GM23248 (cell line): ENCODE measurements at regions not wholly inside any gene's neighbourhood (a gene's known extent, or its start where the extent isn't known, plus 50 kb on each side); places are given as distances from the start of the nearest gene placed in this dataset.

Experiments
- DNase-seq: peaks from one replicate; pipeline ENCODE4 v3.0.0-alpha.2; 2015
- H2AFZ ChIP-seq: fragments of 200-600 bp; sonication (generic); 2 replicates; pipeline ENCODE4 v1.6.1; 2016; ENCODE audit warnings: antibody characterized with exemption
- H3F3A ChIP-seq: fragments of 200-600 bp; sonication (generic); 2 replicates; pipeline ENCODE4 v1.6.1; 2016; ENCODE audit warnings: mild to moderate bottlenecking, antibody characterized with exemption, mixed run types; ENCODE audit not compliant: insufficient read depth
- H3K27ac ChIP-seq: fragments of 200-600 bp; sonication (generic); 2 replicates; pipeline ENCODE4 v1.5.1; 2016; ENCODE audit warnings: mild to moderate bottlenecking
- H3K27me3 ChIP-seq: fragments of 200-600 bp; sonication (generic); replicated peaks from 2 replicates; pipeline ENCODE4 v1.6.1; 2016; ENCODE audit warnings: mild to moderate bottlenecking; ENCODE audit not compliant: insufficient read depth
- H3K36me3 ChIP-seq: fragments of 200-600 bp; sonication (generic); 2 replicates; pipeline ENCODE4 v1.6.1; 2016; ENCODE audit warnings: low read depth, mild to moderate bottlenecking
- H3K4me1 ChIP-seq: fragments of 200-600 bp; sonication (generic); 2 replicates; pipeline ENCODE4 v1.6.1; 2016; ENCODE audit warnings: mild to moderate bottlenecking; ENCODE audit not compliant: insufficient read depth
- H3K4me2 ChIP-seq: fragments of 200-600 bp; sonication (generic); one replicate; pipeline ENCODE4 v1.6.1; 2016; ENCODE audit warnings: mild to moderate bottlenecking; ENCODE audit not compliant: unreplicated experiment
- H3K4me3 ChIP-seq: fragments of 200-600 bp; sonication (generic); 2 replicates; pipeline ENCODE4 v1.5.1; 2016; ENCODE audit warnings: mild to moderate bottlenecking
- H3K79me2 ChIP-seq: fragments of 200-600 bp; sonication (generic); 2 replicates; pipeline ENCODE4 v1.6.1; 2016; ENCODE audit warnings: mild to moderate bottlenecking; ENCODE audit not compliant: insufficient read depth
- H3K9ac ChIP-seq: fragments of 200-600 bp; sonication (generic); 2 replicates; pipeline ENCODE4 v1.6.1; 2016; ENCODE audit warnings: mild to moderate bottlenecking
- H3K9me2 ChIP-seq: fragments of 200-600 bp; sonication (generic); 2 replicates; pipeline ENCODE4 v1.6.1; 2016; ENCODE audit warnings: mixed run types, mild to moderate bottlenecking, moderate library complexity; ENCODE audit not compliant: insufficient read depth
- H3K9me3 ChIP-seq: fragments of 200-600 bp; sonication (generic); one replicate; pipeline ENCODE4 v1.6.1; 2017; ENCODE audit warnings: low read depth
- H4K20me1 ChIP-seq: fragments of 200-600 bp; sonication (generic); 2 replicates; pipeline ENCODE4 v1.6.0; 2016; ENCODE audit not compliant: insufficient read depth
- EZH2 ChIP-seq: fragments of 200-600 bp; sonication (generic); IDR thresholded peaks from 2 replicates; pipeline ENCODE4 v1.6.1; 2018; ENCODE audit warnings: antibody characterized with exemption, mild to moderate bottlenecking; ENCODE audit not compliant: insufficient read depth, poor library complexity, severe bottlenecking
- EZH2phosphoT487 ChIP-seq: fragments of 200-600 bp; sonication (generic); IDR thresholded peaks from 2 replicates; pipeline ENCODE4 v1.6.1; 2018; ENCODE audit warnings: antibody characterized with exemption, moderate library complexity, mild to moderate bottlenecking, low read depth; ENCODE audit not compliant: insufficient read depth
- WGBS, 2 experiments: methylation state at CpG; one replicate each; pipeline ENCODE4 v1.1.6; 2015 to 2017; ENCODE audit warnings: low lambda C conversion rate in 2 of 2, low coverage in 1 of 2; ENCODE audit errors: missing lambda C conversion rate in 2 of 2; 5-methylcytosine and 5-hydroxymethylcytosine counted together
- in situ Hi-C: fragments of 300-500 bp; cut with MboI; formaldehyde crosslinking; loops from 2 replicates; pipeline ENCODE4 v1.15.0; 2020

DNA sequence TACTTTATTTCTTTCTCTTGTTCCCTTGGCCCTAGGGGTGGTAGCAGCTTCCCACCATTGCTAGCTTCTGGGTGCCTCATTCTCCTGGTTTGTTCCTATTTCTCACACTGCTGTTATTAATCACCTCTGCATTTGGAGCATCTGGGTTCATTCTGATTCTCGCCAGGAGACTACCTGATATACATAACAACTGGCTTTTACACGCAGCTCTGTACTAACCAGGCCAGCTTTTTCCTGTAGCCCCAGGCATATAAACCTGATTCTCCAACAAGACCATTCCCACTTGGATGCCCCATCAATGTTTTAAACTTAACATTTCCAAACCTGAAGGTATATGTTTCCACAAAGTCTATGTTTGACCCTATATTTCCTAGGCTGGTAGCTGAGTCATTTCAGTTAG, 403.9 kb upstream of the DCC start:
- Histone ChIP-seq H3K9me3 (no peaks in the 10 kb centered on the region), H3K36me3 (no peaks in the 10 kb centered on the region), H3K9me2 (no peaks in the 10 kb centered on the region), H3K27me3 (no peaks in the 10 kb centered on the region), H4K20me1 (no peaks in the 10 kb centered on the region), H3K27ac (no peak overlapping the region), H3K4me1 (no peaks in the 10 kb centered on the region), H3K9ac (no peak overlapping the region), H3K79me2 (no peaks in the 10 kb centered on the region), H3K4me3 (no peak overlapping the region), H3K4me2 (no peak overlapping the region), H3F3A (no peaks in the 10 kb centered on the region), H2AFZ (no peak overlapping the region)
- WGBS, 2 experiments = 26 to 32% methylated on average over 2 of the region's 2 CpGs
- in situ Hi-C loops = no loop called here
- no peak for TF ChIP-seq EZH2
- TF ChIP-seq EZH2phosphoT487 = no peak
- DNase-seq = no peak

DNA sequence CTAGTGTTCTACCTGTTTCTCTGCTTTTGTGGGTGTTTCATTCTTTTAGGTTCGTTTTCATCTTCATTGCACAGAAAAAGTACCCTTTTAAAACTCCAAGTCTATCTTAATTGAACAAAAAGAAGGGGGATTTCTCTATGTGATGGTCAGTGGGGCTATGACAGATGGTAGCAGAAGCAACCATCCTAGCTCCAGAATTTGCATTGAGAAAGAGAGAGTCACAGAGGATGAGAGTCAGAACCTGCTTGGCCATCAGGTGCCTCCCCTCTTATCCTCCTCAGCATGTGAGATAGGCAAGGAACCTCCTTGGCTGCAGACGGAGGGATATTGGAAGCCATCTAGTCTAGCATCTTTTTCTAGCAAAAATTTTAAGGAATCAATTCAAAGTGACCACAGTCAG, 398.0 kb upstream of the DCC start:
- no peaks in the 10 kb centered on the region for H3F3A ChIP-seq
- no peaks in the 10 kb centered on the region for H4K20me1 ChIP-seq
- no peak overlapping the region for H3K27ac ChIP-seq
- no peak for DNase-seq
- H3K9ac ChIP-seq = no peak overlapping the region
- H3K4me2 ChIP-seq = no peak overlapping the region
- no peak overlapping the region for H3K4me3 ChIP-seq
- H3K4me1 ChIP-seq = no peaks in the 10 kb centered on the region
- in situ Hi-C loops = no loop called here
- no peaks in the 10 kb centered on the region for H3K9me2 ChIP-seq
- TF ChIP-seq EZH2 = no peak
- no peak for TF ChIP-seq EZH2phosphoT487
- H2AFZ ChIP-seq = no peak overlapping the region
- no peaks in the 10 kb centered on the region for H3K36me3 ChIP-seq
- H3K9me3 ChIP-seq = no peaks in the 10 kb centered on the region
- WGBS, 2 experiments = 2 to 3% methylated on average over 2 of the region's 2 CpGs
- H3K27me3 ChIP-seq = no peaks in the 10 kb centered on the region
- H3K79me2 ChIP-seq = no peaks in the 10 kb centered on the region

DNA sequence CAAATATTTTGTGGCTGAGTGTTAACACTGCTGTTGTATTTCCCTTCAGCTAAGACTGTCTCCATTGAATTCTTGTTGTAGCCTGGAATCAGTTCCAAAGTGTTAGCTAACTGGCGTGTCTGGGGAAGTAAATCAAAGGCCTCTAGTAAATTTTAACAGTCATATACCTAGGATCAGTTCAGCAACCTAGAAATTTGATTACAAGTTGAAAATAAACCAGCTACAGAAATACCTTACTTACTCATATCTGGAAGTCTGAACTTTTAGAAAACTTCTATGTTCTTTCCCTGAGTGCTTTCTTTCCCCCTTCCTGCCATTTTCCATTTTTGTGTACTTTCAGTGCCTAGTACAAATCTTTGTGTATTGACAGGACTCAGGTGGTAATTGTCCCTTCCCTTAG, 396.7 kb upstream of the DCC start:
- no peaks in the 10 kb centered on the region for H3F3A ChIP-seq
- H3K36me3 ChIP-seq = no peaks in the 10 kb centered on the region
- no peaks in the 10 kb centered on the region for H4K20me1 ChIP-seq
- H3K9me3 ChIP-seq = no peaks in the 10 kb centered on the region
- H3K9ac ChIP-seq = no peak overlapping the region
- no peak overlapping the region for H3K4me3 ChIP-seq
- WGBS, 2 experiments = 0 to 3% methylated on average over 1 of the region's 1 CpG
- no peaks in the 10 kb centered on the region for H3K9me2 ChIP-seq
- no peaks in the 10 kb centered on the region for H3K79me2 ChIP-seq
- H3K27ac ChIP-seq = no peak overlapping the region
- H3K4me2 ChIP-seq = no peak overlapping the region
- no peak for DNase-seq
- H2AFZ ChIP-seq = no peak overlapping the region
- TF ChIP-seq EZH2 (no peak), EZH2phosphoT487 (no peak)
- in situ Hi-C loops = no loop called here
- no peaks in the 10 kb centered on the region for H3K4me1 ChIP-seq
- no peaks in the 10 kb centered on the region for H3K27me3 ChIP-seq

DNA sequence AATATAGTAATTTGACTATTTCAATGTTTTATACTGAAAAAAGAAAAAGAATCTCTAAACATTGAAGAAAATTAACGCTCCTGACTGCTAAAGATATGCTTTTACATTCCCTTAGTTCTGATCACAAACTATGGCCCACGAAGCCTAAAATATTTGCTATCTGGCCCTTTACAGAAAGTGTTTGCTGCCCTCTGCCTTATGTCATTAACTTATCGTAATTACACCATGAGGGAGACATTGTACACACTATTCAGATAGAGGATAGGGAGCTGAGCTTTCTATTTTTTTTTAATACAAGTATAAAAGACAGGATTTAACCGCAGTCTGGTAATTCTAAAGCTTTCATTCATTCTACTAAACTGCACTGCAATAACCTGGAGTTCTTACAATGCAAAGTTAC, 393.1 kb upstream of the DCC start:
- no peaks in the 10 kb centered on the region for H3K4me1 ChIP-seq
- TF ChIP-seq EZH2 = no peak
- TF ChIP-seq EZH2phosphoT487 = no peak
- no peaks in the 10 kb centered on the region for H3K36me3 ChIP-seq
- no peaks in the 10 kb centered on the region for H3K27me3 ChIP-seq
- WGBS, 2 experiments = 7 to 16% methylated on average over 4 of the region's 4 CpGs
- H3K4me2 ChIP-seq = no peak overlapping the region
- no peak overlapping the region for H3K4me3 ChIP-seq
- no peaks in the 10 kb centered on the region for H3F3A ChIP-seq
- no peak for DNase-seq
- H3K27ac ChIP-seq = no peak overlapping the region
- no peaks in the 10 kb centered on the region for H3K9me3 ChIP-seq
- no peaks in the 10 kb centered on the region for H4K20me1 ChIP-seq
- H3K79me2 ChIP-seq = no peaks in the 10 kb centered on the region
- no peaks in the 10 kb centered on the region for H3K9me2 ChIP-seq
- in situ Hi-C loops = no loop called here
- H2AFZ ChIP-seq = no peak overlapping the region
- no peak overlapping the region for H3K9ac ChIP-seq

DNA sequence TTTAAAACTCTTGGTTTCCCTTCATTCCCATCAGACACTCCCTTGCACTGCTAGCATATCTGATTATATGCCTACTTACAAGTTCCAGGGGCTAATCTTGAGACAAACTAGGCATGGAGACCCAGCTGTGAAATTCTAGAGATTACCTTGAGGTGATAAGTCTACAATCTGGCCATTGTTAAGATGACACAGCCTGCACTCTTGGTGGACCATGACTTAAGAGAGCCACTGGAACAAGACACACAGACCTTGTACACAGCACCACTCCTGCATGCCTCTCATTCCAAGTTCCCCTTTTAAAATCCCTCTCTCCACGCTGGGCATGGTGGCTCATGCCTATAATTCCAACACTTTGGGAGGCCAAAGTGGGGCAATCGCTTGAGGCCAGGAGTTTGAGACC, 387.2 kb upstream of the DCC start:
- Histone ChIP-seq H2AFZ (no peak overlapping the region), H3K27me3 (no peaks in the 10 kb centered on the region), H3K36me3 (no peaks in the 10 kb centered on the region), H4K20me1 (no peaks in the 10 kb centered on the region), H3K79me2 (no peaks in the 10 kb centered on the region), H3K9me3 (no peaks in the 10 kb centered on the region), H3K4me1 (no peaks in the 10 kb centered on the region), H3K4me3 (no peak overlapping the region), H3F3A (no peaks in the 10 kb centered on the region), H3K9ac (no peak overlapping the region), H3K4me2 (no peak overlapping the region), H3K9me2 (no peaks in the 10 kb centered on the region), H3K27ac (no peak overlapping the region)
- TF ChIP-seq EZH2phosphoT487 (no peak), EZH2 (no peak)
- no peak for DNase-seq
- WGBS, 2 experiments = 10 to 12% methylated on average over 2 of the region's 2 CpGs
- in situ Hi-C loops = no loop called here
